Activated naive CD8-positive, alpha-beta T cell treated with anti-CD3 and anti-CD28 coated beads, Interleukin-2, amount 10 ng/mL, durations not matched to agents 7 days and 5 days (primary cell): ENCODE measurements at regions not wholly inside any gene's neighbourhood (a gene's known extent, or its start where the extent isn't known, plus 50 kb on each side); places are given as distances from the start of the nearest gene placed in this dataset.

ENCODE experiments used
- ATAC-seq: fragments of 150-1000 bp; cut with Tn5 transposase; one replicate; pipeline ENCODE4 v1.10.0; 2021; ENCODE audit warnings: low read depth, moderate library complexity
- POLR2A ChIA-PET: fragments of 350-600 bp; sonication (Branson Sonifier 250); formaldehyde crosslinking; loops from one replicate; lab custom pipeline; 2021; ENCODE audit warnings: antibody characterized with exemption; lab: Charles Lee
- DNase-seq: peaks from one replicate; pipeline ENCODE4 v3.0.0; 2021
- H3K27ac Mint-ChIP-seq: one replicate; pipeline ENCODE4 v1.8.0; 2022; ENCODE audit warnings: mild to moderate bottlenecking, mixed read lengths
- H3K27me3 Mint-ChIP-seq: one replicate; pipeline ENCODE4 v1.8.0; 2022; ENCODE audit warnings: mild to moderate bottlenecking, moderate library complexity, mixed read lengths
- H3K36me3 Mint-ChIP-seq: one replicate; pipeline ENCODE4 v1.8.0; 2021; ENCODE audit warnings: mild to moderate bottlenecking, mixed read lengths
- H3K4me1 Mint-ChIP-seq: one replicate; pipeline ENCODE4 v1.8.0; 2021; ENCODE audit warnings: mixed read lengths
- H3K4me3 Mint-ChIP-seq: one replicate; pipeline ENCODE4 v1.8.0; 2022; ENCODE audit warnings: mild to moderate bottlenecking, moderate library complexity, mixed read lengths
- H3K9me3 Mint-ChIP-seq: one replicate; pipeline ENCODE4 v1.8.0; 2021; ENCODE audit warnings: mixed read lengths

DNA sequence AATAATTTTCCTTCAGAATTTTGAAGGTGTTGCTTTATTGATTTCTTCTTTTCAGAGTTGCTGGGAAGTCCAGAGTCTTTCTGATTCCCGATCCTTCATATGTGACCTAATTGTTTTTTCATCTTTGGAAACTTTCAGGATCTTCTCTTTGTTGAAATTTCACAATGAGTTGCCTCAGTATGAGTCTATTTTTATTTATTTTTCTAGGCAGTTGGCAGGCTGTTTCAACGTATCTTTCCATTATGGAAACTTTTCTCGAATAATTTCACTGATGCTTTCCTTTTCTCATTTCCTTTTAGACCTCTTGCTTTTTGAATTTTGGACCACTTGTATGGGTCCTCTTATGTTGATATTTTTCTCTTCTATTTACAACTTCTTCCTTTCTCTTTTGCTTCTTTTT lies 354.3 kb downstream of the TGFB2 start:
- no peaks in the 10 kb centered on the region for H3K36me3 Mint-ChIP-seq
- POLR2A ChIA-PET: no interaction called here
- DNase-seq (no peak), ATAC-seq (no peak)
- no peak overlapping the region for H3K4me3 Mint-ChIP-seq
- H3K4me1 Mint-ChIP-seq: no peaks in the 10 kb centered on the region
- H3K9me3 Mint-ChIP-seq: peaks cover 4% of the 10 kb centered on the region
- no peaks in the 10 kb centered on the region for H3K27me3 Mint-ChIP-seq
- no peak overlapping the region for H3K27ac Mint-ChIP-seq

DNA sequence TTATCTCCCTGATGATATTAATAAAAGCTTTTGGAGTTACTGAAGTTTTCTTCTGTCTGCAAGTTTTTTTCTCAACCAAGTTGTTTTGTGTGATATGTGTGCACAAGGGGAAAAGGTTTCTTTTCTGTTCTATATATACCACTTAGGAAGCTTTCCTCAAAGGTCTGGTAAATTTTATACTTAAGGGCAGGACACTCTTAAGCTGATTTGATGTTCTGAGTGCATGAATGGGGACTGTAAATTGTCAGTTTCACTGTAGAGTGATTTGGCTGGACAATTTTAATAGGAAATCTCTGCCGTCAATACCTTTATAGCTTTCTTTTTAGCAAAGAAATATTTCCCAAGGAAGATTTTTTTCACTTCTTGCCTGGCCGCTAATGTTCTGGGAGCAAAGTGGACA lies 354.7 kb downstream of the TGFB2 start:
- Mint-ChIP-seq H3K36me3 (no peaks in the 10 kb centered on the region), H3K4me3 (no peak overlapping the region), H3K27me3 (no peaks in the 10 kb centered on the region), H3K27ac (no peak overlapping the region), H3K9me3 (peaks cover 4% of the 10 kb centered on the region), H3K4me1 (no peaks in the 10 kb centered on the region)
- POLR2A ChIA-PET: no interaction called here
- DNase-seq: no peak
- no peak for ATAC-seq

DNA sequence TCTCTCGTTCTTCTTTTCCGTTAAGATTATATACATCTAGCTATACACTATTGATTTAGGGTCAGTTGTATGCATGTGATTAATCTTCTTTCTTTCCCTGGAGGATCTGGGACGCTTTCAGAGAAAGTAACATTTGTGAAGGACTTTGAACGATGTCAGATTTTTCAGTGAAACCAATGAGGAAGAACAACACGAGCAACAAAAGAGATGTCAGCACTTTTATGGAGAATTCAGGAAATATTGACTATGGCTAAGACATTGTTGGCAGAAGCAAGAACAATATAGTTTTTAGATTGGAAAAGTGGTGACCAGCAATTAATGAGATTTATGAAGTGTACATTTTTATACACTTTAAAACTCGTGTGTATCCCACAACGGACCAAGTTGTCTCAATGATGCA lies 355.5 kb downstream of the TGFB2 start:
- POLR2A ChIA-PET: no interaction called here
- DNase-seq (no peak), ATAC-seq (no peak)
- Mint-ChIP-seq H3K4me3 (no peak overlapping the region), H3K36me3 (no peaks in the 10 kb centered on the region), H3K4me1 (no peaks in the 10 kb centered on the region), H3K9me3 (peaks cover 4% of the 10 kb centered on the region), H3K27me3 (no peaks in the 10 kb centered on the region), H3K27ac (no peak overlapping the region)

DNA sequence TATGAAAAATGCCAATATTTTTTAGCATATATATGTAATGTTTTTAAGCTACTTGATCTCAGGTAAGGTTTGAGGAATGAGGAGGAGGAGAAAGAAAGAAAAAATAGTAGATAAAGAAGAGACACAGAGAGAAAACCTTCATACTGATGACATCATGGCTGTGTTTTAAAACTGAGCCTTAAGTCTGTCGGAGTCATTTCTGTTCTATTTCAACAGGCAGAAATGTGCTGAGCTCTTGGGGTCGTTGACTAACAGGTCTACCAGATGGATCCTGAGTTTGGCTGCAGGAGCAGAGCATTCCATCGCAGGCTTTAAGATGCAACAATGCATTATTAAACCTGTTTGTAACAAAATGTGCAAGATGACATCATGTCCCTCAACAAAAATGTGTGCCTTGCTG lies 356.0 kb downstream of the TGFB2 start:
- Mint-ChIP-seq H3K4me3 (no peak overlapping the region), H3K4me1 (no peaks in the 10 kb centered on the region), H3K9me3 (peaks cover 4% of the 10 kb centered on the region), H3K27me3 (no peaks in the 10 kb centered on the region), H3K36me3 (no peaks in the 10 kb centered on the region), H3K27ac (no peak overlapping the region)
- POLR2A ChIA-PET: no interaction called here
- DNase-seq (no peak), ATAC-seq (no peak)

DNA sequence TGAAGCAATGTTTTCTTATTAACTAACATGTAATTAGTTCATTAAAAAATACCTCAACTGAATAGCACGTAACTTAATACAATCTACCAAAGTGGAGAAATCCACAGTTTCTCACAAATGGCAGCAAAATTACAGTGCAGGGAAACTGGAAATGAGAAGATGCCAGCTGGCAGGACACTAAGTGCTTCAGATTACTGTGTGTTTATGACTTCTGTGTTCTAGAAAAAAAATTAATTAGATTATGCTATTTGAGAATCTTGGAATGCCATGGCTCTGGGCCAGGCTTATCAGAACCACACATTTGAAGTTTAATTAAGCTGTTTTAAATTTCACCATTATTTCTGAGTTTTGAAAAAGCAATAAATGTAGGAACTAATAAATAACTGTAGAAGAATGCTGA lies 357.6 kb downstream of the TGFB2 start:
- H3K27ac Mint-ChIP-seq: no peak overlapping the region
- peaks cover 4% of the 10 kb centered on the region for H3K9me3 Mint-ChIP-seq
- H3K27me3 Mint-ChIP-seq: no peaks in the 10 kb centered on the region
- no peak overlapping the region for H3K4me3 Mint-ChIP-seq
- no peak for ATAC-seq
- POLR2A ChIA-PET: no interaction called here
- no peaks in the 10 kb centered on the region for H3K36me3 Mint-ChIP-seq
- H3K4me1 Mint-ChIP-seq: no peaks in the 10 kb centered on the region
- DNase-seq: no peak

DNA sequence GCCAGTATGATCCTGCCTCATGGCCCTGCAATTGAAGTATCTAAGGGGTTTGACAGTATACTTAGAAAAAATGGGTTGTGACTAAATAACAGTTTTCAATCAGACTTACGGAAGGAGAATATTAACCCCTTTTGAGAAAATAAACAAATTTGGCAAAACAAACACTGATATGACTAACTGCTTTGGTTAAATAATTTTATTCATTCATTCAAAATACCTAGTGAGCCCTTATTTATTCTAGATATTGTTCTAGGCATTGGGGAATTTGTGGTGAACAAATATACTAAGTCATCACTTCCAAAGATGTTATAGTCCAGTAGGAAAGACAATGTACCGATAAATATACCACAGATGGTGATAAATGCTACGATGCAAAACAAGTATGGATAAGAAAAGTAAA lies 358.7 kb downstream of the TGFB2 start:
- Mint-ChIP-seq H3K9me3 (peaks cover 4% of the 10 kb centered on the region), H3K36me3 (no peaks in the 10 kb centered on the region), H3K27ac (no peak overlapping the region), H3K4me1 (no peaks in the 10 kb centered on the region), H3K27me3 (no peaks in the 10 kb centered on the region), H3K4me3 (no peak overlapping the region)
- DNase-seq (no peak), ATAC-seq (no peak)
- POLR2A ChIA-PET: no interaction called here

DNA sequence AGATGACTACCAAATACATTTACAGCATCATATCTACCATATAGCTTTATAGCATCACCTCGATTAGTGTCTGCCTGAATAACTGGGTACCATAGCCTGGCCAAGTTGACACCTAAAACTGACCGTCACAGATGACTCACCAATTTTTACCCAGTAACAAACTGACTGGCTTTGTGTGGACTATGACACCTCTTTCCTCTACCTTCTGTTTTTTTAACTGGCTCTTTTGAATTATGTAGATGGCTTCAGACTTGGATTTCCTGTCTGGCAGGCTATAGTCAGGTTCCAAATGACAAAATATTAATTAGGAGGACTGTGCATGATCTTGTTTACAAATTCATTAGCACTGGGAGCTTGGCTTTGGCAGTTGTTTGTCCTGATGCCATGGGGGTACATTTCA lies 360.3 kb downstream of the TGFB2 start:
- ATAC-seq (no peak), DNase-seq (no peak)
- H3K36me3 Mint-ChIP-seq: no peaks in the 10 kb centered on the region
- no peak overlapping the region for H3K4me3 Mint-ChIP-seq
- no peaks in the 10 kb centered on the region for H3K4me1 Mint-ChIP-seq
- POLR2A ChIA-PET: no interaction called here
- no peaks in the 10 kb centered on the region for H3K27me3 Mint-ChIP-seq
- H3K9me3 Mint-ChIP-seq: peaks cover 3% of the 10 kb centered on the region
- no peak overlapping the region for H3K27ac Mint-ChIP-seq

DNA sequence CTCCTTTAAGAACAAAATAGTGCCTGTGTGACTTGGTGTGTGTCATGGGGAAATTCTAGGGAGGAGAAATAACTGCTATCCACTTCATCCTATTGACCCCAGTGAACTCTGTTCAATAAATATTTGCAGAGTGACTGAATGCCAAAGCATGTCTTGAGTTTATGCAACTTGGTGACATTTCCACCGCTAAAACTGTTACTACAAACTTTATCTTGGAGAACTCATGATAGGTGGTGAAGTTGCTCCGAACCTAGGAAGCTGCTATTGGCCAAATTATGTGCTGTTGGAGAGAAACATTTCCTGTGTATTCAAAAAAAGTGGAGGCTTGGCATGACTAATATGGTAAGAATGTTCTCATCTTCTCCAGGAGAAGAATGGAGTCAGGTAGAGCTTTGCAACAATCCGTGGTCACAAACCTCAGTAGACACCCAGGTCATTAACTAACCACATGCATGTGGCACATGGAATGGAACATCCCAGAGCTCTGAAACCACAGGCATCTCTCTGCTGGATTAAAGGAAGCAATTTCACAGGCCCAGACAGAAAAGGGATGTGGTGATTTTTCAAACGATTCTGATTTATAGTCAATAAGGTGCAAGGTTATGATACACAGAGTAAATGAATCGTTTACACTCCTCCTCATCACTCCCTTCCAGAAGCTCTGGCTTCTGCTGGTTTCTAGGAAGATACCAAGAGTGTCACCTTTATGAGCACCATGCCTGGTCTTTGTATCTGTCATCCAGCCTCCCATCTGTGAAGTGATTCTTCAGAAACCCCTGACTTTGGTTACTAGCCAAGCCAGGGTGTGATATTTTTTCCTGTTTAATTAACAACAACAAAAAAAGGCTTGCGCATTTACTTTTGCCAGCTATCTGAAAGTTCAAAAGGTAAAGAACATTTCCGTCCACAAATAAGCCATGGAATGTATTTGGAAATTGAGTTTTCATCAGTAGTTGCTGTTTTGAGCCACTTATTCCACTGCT lies 361.1 kb downstream of the TGFB2 start:
- H3K36me3 Mint-ChIP-seq: no peaks in the 10 kb centered on the region
- H3K9me3 Mint-ChIP-seq: no peaks in the 10 kb centered on the region
- no peak overlapping the region for H3K27ac Mint-ChIP-seq
- H3K27me3 Mint-ChIP-seq: no peaks in the 10 kb centered on the region
- POLR2A ChIA-PET: no interaction called here
- no peak overlapping the region for H3K4me3 Mint-ChIP-seq
- no peak for ATAC-seq
- no peak for DNase-seq
- no peaks in the 10 kb centered on the region for H3K4me1 Mint-ChIP-seq

DNA sequence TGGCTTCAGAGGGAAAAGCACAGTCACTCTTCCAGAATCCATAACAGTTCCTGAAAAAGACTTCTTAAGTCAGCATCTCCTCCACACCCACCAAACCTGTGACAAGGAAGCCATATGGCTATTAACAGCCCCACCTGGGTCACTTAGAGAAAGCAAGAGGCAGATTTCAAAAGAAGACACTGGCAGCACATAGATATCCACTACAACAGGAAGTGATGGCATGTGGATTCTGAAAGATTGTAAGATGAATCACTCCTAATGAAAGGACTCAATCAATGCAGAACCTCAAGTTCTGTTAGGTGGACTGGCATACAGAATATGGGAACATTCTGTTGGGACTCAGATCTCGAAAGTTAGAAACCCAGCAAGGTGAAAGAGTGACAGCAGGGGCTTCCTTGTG lies 365.9 kb downstream of the TGFB2 start:
- Mint-ChIP-seq H3K27ac (no peak overlapping the region), H3K4me3 (no peak overlapping the region), H3K36me3 (no peaks in the 10 kb centered on the region), H3K9me3 (peaks cover 2% of the 10 kb centered on the region), H3K27me3 (no peaks in the 10 kb centered on the region), H3K4me1 (no peaks in the 10 kb centered on the region)
- DNase-seq (no peak), ATAC-seq (no peak)
- POLR2A ChIA-PET: no interaction called here

DNA sequence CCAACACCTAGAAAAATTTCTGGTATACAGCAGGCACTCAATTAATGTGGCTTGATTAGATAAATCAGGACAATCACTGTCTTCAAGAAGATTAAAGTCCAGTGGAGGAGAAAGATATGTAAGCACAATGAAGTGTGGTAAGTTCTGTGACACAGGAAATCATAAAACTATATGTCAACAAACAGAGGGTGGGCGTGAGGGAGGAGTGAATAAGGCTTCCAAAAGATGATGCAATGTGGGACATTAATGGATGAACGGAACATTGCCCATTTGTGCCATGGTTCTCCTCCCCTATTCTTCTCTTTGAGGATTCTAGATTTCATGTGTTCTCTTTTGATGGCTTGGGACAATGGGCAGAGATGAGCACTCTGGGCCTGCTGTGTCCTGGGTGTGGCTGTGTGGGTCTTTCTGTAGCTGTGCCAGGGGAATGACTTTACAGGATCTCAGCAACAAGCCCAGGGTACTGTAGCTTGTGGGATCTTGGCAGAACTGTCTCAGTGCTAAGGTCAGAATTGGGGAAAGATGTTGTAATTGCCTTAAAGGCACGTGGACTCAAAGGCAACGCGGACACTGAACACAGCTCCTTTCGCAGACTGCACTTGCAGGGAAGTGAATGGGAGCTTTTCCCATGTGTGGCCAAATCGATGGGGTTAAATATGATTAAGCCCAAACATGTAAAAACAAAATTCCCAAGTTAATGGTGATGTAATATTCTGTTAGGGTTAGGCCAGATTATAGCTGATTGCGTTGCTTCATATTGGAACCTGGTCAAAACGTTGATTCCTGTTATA lies 366.9 kb downstream of the TGFB2 start:
- H3K27me3 Mint-ChIP-seq: no peaks in the 10 kb centered on the region
- H3K36me3 Mint-ChIP-seq: no peaks in the 10 kb centered on the region
- POLR2A ChIA-PET: no interaction called here
- ATAC-seq (no peak), DNase-seq (no peak)
- H3K9me3 Mint-ChIP-seq: peaks cover 2% of the 10 kb centered on the region
- H3K4me1 Mint-ChIP-seq: no peaks in the 10 kb centered on the region
- H3K4me3 Mint-ChIP-seq: no peak overlapping the region
- H3K27ac Mint-ChIP-seq: no peak overlapping the region

DNA sequence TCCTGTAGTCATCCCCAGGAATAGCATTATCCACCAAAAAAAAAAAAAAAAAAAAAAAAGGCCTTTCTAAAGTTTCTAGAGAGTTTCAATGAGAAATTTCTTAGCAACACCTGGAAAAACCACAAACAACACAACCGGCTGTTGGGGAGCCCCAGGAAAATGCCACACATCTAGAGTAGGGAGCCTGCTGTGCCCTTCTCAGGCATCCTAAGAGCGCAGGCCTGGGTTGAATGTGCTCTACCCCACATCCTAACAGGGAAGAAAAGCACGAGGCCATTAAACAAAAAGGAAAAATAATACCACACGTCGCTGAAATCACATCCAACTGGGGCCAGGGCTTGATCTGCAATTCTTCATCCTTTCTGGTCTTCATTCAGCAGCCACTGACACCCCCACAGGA lies 367.5 kb downstream of the TGFB2 start:
- Mint-ChIP-seq H3K27me3 (no peaks in the 10 kb centered on the region), H3K36me3 (no peaks in the 10 kb centered on the region), H3K4me3 (no peak overlapping the region), H3K4me1 (no peaks in the 10 kb centered on the region), H3K9me3 (peaks cover 2% of the 10 kb centered on the region), H3K27ac (no peak overlapping the region)
- ATAC-seq (no peak), DNase-seq (no peak)
- POLR2A ChIA-PET: no interaction called here

DNA sequence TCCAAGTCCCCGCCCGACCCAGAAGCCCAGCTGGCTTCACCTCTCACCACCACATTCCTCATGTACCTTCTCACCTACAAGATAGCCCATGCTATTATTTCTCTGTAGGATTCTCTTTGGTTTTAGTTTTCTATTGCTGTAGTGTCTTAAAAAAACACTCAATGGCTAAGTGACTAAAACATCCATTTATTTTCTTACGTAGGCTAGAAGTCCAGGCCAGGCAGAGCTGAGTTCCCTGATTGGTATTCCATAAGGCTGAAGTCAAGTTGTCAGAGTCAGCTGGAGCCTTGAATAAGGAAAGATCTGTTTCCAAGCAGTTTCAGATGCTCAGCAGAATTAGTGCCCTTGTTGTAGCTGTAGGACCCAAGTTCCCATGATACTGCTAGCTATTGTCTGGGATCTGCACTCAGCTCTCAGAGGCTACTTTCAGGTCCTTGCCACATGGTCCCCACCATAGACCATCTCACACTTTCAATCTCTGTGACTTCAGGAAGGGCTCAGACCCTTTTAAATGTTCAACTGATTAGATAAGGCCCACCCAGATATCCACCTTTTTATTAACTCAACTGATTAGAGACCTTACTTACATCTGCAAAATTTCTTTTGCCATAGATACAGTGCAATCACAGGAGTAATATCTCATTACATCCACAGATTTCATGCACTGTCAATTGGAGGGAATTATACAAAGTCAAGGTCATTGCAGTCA lies 371.0 kb downstream of the TGFB2 start:
- ATAC-seq (no peak), DNase-seq (no peak)
- Mint-ChIP-seq H3K4me1 (no peaks in the 10 kb centered on the region), H3K9me3 (peaks cover 2% of the 10 kb centered on the region), H3K27me3 (no peaks in the 10 kb centered on the region), H3K27ac (no peak overlapping the region), H3K4me3 (no peak overlapping the region), H3K36me3 (no peaks in the 10 kb centered on the region)
- POLR2A ChIA-PET: no interaction called here

DNA sequence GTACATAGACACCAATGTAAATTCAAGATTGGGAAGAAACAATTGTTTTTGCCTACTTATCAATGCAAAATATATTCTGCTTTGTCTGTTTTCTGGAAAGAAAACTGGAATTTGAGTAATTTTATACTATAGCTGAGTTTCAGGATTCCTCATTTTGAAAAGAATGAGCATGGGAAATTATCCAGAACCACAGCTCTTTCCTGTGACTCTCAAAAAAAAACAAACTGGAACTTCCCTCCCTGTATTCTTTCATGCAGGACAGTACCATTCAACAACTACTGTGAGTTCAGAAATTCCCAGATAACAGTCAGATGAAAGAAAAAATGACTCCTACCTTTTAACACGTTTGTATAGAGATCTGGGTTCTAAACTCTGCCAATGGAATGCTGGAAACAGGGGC lies 372.4 kb downstream of the TGFB2 start:
- DNase-seq (no peak), ATAC-seq (no peak)
- POLR2A ChIA-PET: no interaction called here
- Mint-ChIP-seq H3K4me1 (no peaks in the 10 kb centered on the region), H3K36me3 (no peaks in the 10 kb centered on the region), H3K27me3 (no peaks in the 10 kb centered on the region), H3K9me3 (peaks cover 2% of the 10 kb centered on the region), H3K27ac (no peak overlapping the region), H3K4me3 (no peak overlapping the region)
